Testis (tissue), 2 donors: ENCODE measurements at regions not wholly inside any gene's neighbourhood (a gene's known extent, or its start where the extent isn't known, plus 50 kb on each side); places are given as distances from the start of the nearest gene placed in this dataset.
"Not testable (repeated sequence)": the region's sequence is repeated elsewhere in the genome, so short reads cannot be mapped to it uniquely, and the experiment has no call there.

Experiments
- DNase-seq: peaks from one replicate; pipeline ENCODE4 v3.0.0-alpha.2; 2019
- H3K27ac ChIP-seq, 2 donors: fragments of 200-600 bp; sonication (generic); one replicate each; pipeline ENCODE4 v1.5.1; 2019
- H3K27me3 ChIP-seq: fragments of 200-600 bp; sonication (generic); one replicate; pipeline ENCODE4 v1.5.1; 2019
- H3K36me3 ChIP-seq: fragments of 200-600 bp; sonication (generic); one replicate; pipeline ENCODE4 v1.5.1; 2017; ENCODE audit warnings: low read depth; ENCODE audit errors: missing control alignments
- H3K4me1 ChIP-seq: fragments of 200-600 bp; sonication (generic); one replicate; pipeline ENCODE4 v1.5.1; 2019
- H3K4me3 ChIP-seq, 2 donors: fragments of 200-600 bp; sonication (generic); one replicate each; pipeline ENCODE4 v1.5.1; 2017 to 2019
- H3K9me3 ChIP-seq: fragments of 200-600 bp; sonication (generic); one replicate; pipeline ENCODE4 v1.5.1; 2017
- CTCF ChIP-seq, 3 experiments: fragments of 450-650 bp in 2 of 3; fragments of 200-600 bp in 1 of 3; sonication (generic) in 1 of 3; IDR thresholded peaks; one replicate each; pipeline ENCODE4 v1.5.1; 2016 to 2019; ENCODE audit warnings: antibody characterized with exemption in 3 of 3, mild to moderate bottlenecking in 2 of 3, moderate library complexity in 1 of 3
- POLR2A ChIP-seq: fragments of 450-650 bp; IDR thresholded peaks from one replicate; pipeline ENCODE4 v1.6.1; 2017; ENCODE audit warnings: antibody characterized with exemption, mild to moderate bottlenecking, moderate library complexity
- WGBS, 2 donors: methylation state at CpG; one replicate each; pipeline ENCODE4 v1.1.5; 2018; 5-methylcytosine and 5-hydroxymethylcytosine counted together
- intact Hi-C: fragments of 100-400 bp; cut with DNase I; formaldehyde crosslinking; loops from one replicate; pipeline ENCODE4 v1.15.1; 2023; ENCODE audit warnings: low total_unique reads

GRCh38 chr18:14937271-14937670 is 189.3 kb downstream of the ANKRD30B start:
- intact Hi-C loops = no loop called here
- no peaks in the 10 kb centered on the region for H3K9me3 ChIP-seq
- 74 to 75% methylated on average over 6 to 9 of the region's 9 CpGs for WGBS, 2 donors

GRCh38 chr18:14939141-14939540 is 191.2 kb downstream of the ANKRD30B start:
- intact Hi-C loops = no loop called here
- H3K27me3 ChIP-seq = no peaks in the 10 kb centered on the region

More at GRCh38 chr18:14937271-14937670, 189.3 kb downstream of the ANKRD30B start:
- peaks cover 2% of the 10 kb centered on the region for H3K4me1 ChIP-seq
- TF ChIP-seq POLR2A (no peak), CTCF (IDR thresholded peaks at IDR 0.05) (no peak)
- H3K4me3 ChIP-seq = no peak overlapping the region
- H3K36me3 ChIP-seq = no peaks in the 10 kb centered on the region
- H3K27me3 ChIP-seq = no peaks in the 10 kb centered on the region
- no peak for DNase-seq
- no peak overlapping the region for H3K27ac ChIP-seq

GRCh38 chr18:14940106-14940505 is 192.1 kb downstream of the ANKRD30B start:
- H3K27me3 ChIP-seq, H3K4me1 ChIP-seq, H3K9me3 ChIP-seq, H3K27ac ChIP-seq, intact Hi-C loops, H3K36me3 ChIP-seq, H3K4me3 ChIP-seq, DNase-seq: not testable (repeated sequence)
- 85 to 86% methylated on average over 6 of the region's 6 CpGs for WGBS, 2 donors

More at GRCh38 chr18:14939141-14939540, 191.2 kb downstream of the ANKRD30B start:
- DNase-seq = no peak
- Histone ChIP-seq H3K27ac (no peak overlapping the region), H3K4me3 (no peak overlapping the region), H3K36me3 (no peaks in the 10 kb centered on the region), H3K9me3 (no peaks in the 10 kb centered on the region), H3K4me1 (peaks cover 2% of the 10 kb centered on the region)
- TF ChIP-seq POLR2A (no peak), CTCF (IDR thresholded peaks at IDR 0.05) (no peak)

GRCh38 chr18:14940735-14941134 is 192.8 kb downstream of the ANKRD30B start:
- TF ChIP-seq POLR2A (no peak), CTCF (IDR thresholded peaks at IDR 0.05) (no peak)
- no peak overlapping the region for H3K27ac ChIP-seq
- H3K36me3 ChIP-seq = no peaks in the 10 kb centered on the region
- 64 to 68% methylated on average over 2 of the region's 2 CpGs for WGBS, 2 donors
- peaks cover 2% of the 10 kb centered on the region for H3K4me1 ChIP-seq
- H3K4me3 ChIP-seq = no peak overlapping the region
- DNase-seq = no peak
- intact Hi-C loops = no loop called here
- no peaks in the 10 kb centered on the region for H3K9me3 ChIP-seq
- no peaks in the 10 kb centered on the region for H3K27me3 ChIP-seq

- intact Hi-C loops = no loop called here
- WGBS, 2 donors = 68 to 71% methylated on average over 4 to 5 of the region's 5 CpGs
Measured at GRCh38 chr18:14941256-14941655, 193.3 kb downstream of the ANKRD30B start.

More at GRCh38 chr18:14941256-14941655, 193.3 kb downstream of the ANKRD30B start:
- Histone ChIP-seq H3K9me3 (no peaks in the 10 kb centered on the region), H3K36me3 (no peaks in the 10 kb centered on the region), H3K4me3 (no peak overlapping the region), H3K27me3 (no peaks in the 10 kb centered on the region), H3K27ac (no peak overlapping the region), H3K4me1 (peaks cover 2% of the 10 kb centered on the region)
- DNase-seq = no peak
- TF ChIP-seq CTCF (IDR thresholded peaks at IDR 0.05) (no peak), POLR2A (no peak)
